Nephron (organoid): ENCODE measurements at regions not wholly inside any gene's neighbourhood (a gene's known extent, or its start where the extent isn't known, plus 50 kb on each side); places are given as distances from the start of the nearest gene placed in this dataset.

Experiments used
- H3K27ac Mint-ChIP-seq, 3 experiments: 2 replicates each; pipeline ENCODE4 v1.8.0; 2020; ENCODE audit warnings: mixed read lengths in 3 of 3, mild to moderate bottlenecking in 2 of 3, moderate library complexity in 1 of 3
- H3K27me3 Mint-ChIP-seq: 2 replicates; pipeline ENCODE4 v1.8.0; 2021; ENCODE audit warnings: low read depth, mild to moderate bottlenecking, moderate library complexity, mixed read lengths
- H3K36me3 Mint-ChIP-seq: 2 replicates; pipeline ENCODE4 v1.8.0; 2020; ENCODE audit warnings: low read depth, mixed read lengths
- H3K4me1 Mint-ChIP-seq: 2 replicates; pipeline ENCODE4 v1.8.0; 2020; ENCODE audit warnings: mixed read lengths
- H3K4me3 Mint-ChIP-seq, 3 experiments: 2 replicates each; pipeline ENCODE4 v1.8.0; 2020; ENCODE audit warnings: mild to moderate bottlenecking in 3 of 3, mixed read lengths in 3 of 3, moderate library complexity in 2 of 3
- H3K9me3 Mint-ChIP-seq: 2 replicates; pipeline ENCODE4 v1.8.0; 2020; ENCODE audit warnings: mixed read lengths
- TF ChIP-seq, protein P1 (sequence below), 3 experiments: fragments of 200-600 bp; sonication (generic); IDR thresholded peaks; one replicate each; pipeline ENCODE4 v1.5.0; 2021; ENCODE audit warnings: antibody characterized with exemption in 3 of 3; ENCODE audit not compliant: unreplicated experiment in 3 of 3

DNA sequence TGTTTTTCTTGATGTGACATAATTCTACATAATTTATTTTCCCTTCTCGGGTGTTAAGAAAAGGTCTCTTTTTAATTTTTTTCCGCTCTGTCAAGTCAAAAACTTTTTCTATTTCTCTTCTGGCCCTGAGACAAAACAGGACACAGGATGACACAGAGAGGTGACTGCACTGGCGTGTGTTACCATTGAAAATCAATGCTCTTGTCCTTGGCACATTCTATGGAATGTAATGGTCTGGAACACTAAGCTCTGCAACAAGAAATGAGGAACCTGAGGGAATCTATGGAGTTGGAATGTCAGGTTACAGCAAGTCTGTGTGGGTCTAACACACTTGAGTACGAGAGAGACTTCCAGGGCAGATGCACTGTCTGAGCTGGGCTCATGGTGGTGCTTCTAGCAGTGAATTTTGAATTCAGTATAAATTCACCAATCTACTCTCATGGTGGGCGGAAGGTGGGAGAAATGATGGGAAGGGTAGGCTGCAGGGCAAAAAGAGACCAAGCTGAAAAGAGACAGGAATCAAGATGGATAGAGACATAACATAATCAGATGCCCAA, 508.3 kb downstream of the TUSC7 start:
- TF ChIP-seq, protein P1, sequence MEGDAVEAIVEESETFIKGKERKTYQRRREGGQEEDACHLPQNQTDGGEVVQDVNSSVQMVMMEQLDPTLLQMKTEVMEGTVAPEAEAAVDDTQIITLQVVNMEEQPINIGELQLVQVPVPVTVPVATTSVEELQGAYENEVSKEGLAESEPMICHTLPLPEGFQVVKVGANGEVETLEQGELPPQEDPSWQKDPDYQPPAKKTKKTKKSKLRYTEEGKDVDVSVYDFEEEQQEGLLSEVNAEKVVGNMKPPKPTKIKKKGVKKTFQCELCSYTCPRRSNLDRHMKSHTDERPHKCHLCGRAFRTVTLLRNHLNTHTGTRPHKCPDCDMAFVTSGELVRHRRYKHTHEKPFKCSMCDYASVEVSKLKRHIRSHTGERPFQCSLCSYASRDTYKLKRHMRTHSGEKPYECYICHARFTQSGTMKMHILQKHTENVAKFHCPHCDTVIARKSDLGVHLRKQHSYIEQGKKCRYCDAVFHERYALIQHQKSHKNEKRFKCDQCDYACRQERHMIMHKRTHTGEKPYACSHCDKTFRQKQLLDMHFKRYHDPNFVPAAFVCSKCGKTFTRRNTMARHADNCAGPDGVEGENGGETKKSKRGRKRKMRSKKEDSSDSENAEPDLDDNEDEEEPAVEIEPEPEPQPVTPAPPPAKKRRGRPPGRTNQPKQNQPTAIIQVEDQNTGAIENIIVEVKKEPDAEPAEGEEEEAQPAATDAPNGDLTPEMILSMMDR (IDR thresholded peaks at IDR 0.05; ENCODE audit: unreplicated experiment in 3 of 3): no peak
- no peak overlapping the region for H3K4me3 Mint-ChIP-seq
- peak overlapping the region; percentile 6 to 49 (median 36) for H3K27ac Mint-ChIP-seq
- H3K4me1 Mint-ChIP-seq: peaks cover 11% of the 10 kb centered on the region
- no peaks in the 10 kb centered on the region for H3K27me3 Mint-ChIP-seq
- H3K36me3 Mint-ChIP-seq: no peaks in the 10 kb centered on the region
- peaks cover under 1% of the 10 kb centered on the region for H3K9me3 Mint-ChIP-seq

DNA sequence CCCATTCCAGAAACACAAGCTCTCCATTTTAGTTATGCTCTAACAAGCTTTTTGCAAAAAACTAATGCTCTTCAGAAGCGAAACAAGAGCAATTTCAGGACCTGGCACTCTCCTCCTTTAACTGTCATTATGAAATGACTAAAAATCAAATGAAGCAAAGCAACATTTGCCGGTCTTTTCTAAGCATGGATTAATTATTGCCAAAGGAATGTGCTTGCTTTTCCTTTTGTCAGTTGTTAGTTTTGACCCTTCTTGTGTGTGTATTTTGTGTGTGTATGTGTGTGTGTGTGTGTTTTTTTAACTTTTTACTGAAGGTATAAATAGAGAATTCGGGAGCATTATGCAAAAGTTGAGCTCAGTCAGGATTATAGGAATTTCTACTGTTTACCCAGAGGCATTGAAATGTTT, 509.1 kb downstream of the TUSC7 start:
- Mint-ChIP-seq H3K27ac (peak overlapping the region; percentile 6 to 22 (median 22)), H3K4me1 (peaks cover 11% of the 10 kb centered on the region), H3K9me3 (no peaks in the 10 kb centered on the region), H3K36me3 (no peaks in the 10 kb centered on the region), H3K27me3 (no peaks in the 10 kb centered on the region), H3K4me3 (peak overlapping the region in 1 of 3 experiments; percentile 1)
- TF ChIP-seq, protein P1 (IDR thresholded peaks at IDR 0.05; ENCODE audit: unreplicated experiment in 3 of 3): no peak

DNA sequence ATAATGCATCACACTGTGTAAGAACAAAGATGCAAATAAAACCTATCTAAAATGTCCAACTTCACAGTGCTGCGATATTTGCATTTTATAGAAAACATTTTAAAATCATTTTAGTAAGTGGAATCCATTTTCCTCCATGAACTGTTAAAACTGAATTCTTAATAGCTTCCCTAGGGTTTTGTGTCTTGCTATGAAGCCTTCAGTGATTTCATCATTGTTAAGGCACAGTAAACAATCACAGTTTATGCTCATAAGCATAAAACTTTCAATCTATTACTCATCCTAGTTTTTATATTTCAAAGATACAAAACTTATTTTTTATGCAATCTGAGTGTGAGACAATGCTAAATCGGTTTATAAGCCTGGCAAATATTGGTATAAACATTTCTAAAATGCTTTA, 509.7 kb downstream of the TUSC7 start:
- H3K36me3 Mint-ChIP-seq: no peaks in the 10 kb centered on the region
- no peak overlapping the region for H3K27ac Mint-ChIP-seq
- TF ChIP-seq, protein P1 (IDR thresholded peaks at IDR 0.05; ENCODE audit: unreplicated experiment in 3 of 3): no peak
- H3K27me3 Mint-ChIP-seq: no peaks in the 10 kb centered on the region
- H3K9me3 Mint-ChIP-seq: no peaks in the 10 kb centered on the region
- H3K4me3 Mint-ChIP-seq: no peak overlapping the region
- H3K4me1 Mint-ChIP-seq: peaks cover 11% of the 10 kb centered on the region

DNA sequence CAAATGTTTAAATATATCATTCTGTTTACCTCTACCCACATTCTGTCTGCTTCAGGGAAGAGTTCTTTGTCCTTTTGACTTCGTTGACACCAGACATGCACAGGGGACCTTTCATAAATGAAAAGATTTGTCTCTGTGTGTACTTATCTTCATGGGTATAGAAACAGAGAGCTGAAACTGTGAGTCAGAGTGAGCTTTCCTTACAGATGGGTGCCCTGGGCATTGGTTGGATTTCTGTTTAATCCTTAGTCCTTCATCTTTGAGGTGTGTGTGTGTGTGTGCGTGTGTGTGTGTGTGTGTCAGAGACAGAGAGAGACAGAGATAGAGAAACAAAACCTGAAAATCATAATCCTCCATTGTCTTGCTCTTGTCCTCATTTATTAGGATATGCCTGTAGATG, 517.4 kb downstream of the TUSC7 start:
- TF ChIP-seq, protein P1 (IDR thresholded peaks at IDR 0.05; ENCODE audit: unreplicated experiment in 3 of 3): no peak
- Mint-ChIP-seq H3K4me1 (no peaks in the 10 kb centered on the region), H3K4me3 (no peak overlapping the region), H3K9me3 (no peaks in the 10 kb centered on the region), H3K27me3 (no peaks in the 10 kb centered on the region), H3K27ac (no peak overlapping the region), H3K36me3 (no peaks in the 10 kb centered on the region)

DNA sequence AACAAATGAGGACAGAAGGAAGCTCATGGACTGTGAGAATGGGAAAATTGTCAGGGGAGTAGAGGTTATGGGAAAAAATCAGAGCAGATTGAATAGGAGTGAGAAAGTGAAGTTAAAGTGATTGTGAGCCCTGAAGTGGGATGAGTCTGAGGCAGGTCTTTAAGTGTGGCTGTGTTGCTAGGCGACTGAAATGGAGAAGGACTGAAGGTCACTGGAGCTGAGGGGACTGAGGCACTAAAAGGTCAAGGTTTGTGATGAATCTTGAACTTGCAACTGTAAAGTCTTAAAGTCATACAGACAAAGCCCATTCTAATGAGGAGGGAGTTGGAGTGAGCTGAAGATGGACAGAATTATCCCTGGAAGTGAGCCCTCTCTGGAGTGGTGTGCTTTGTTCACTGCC, 518.9 kb downstream of the TUSC7 start:
- Mint-ChIP-seq H3K4me3 (no peak overlapping the region), H3K36me3 (no peaks in the 10 kb centered on the region), H3K27me3 (no peaks in the 10 kb centered on the region), H3K4me1 (no peaks in the 10 kb centered on the region), H3K9me3 (no peaks in the 10 kb centered on the region), H3K27ac (no peak overlapping the region)
- TF ChIP-seq, protein P1 (IDR thresholded peaks at IDR 0.05; ENCODE audit: unreplicated experiment in 3 of 3): no peak

DNA sequence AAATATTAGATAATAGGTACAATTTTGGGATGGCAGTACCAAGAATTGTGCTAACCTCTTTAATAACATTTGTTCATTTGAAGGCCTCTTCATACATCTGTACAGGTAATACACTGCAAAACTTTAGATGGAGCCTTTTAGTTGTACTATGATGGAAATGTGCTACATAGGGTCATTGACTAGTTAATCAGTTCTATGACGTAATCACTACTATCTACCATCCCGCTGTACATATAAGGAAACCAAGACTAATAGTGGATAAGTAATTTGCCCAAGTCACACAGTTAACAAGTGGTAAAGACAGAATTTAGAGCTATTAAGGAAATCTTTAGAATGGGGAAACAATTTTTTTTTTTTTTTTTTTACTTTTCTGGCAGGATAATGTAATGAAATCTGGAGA, 521.3 kb downstream of the TUSC7 start:
- TF ChIP-seq, protein P1 (IDR thresholded peaks at IDR 0.05; ENCODE audit: unreplicated experiment in 3 of 3): no peak
- Mint-ChIP-seq H3K36me3 (no peaks in the 10 kb centered on the region), H3K9me3 (peaks cover 2% of the 10 kb centered on the region), H3K4me3 (no peak overlapping the region), H3K27ac (no peak overlapping the region), H3K4me1 (no peaks in the 10 kb centered on the region), H3K27me3 (no peaks in the 10 kb centered on the region)
